PC-9 (cell line): ENCODE measurements at regions not wholly inside any gene's neighbourhood (a gene's known extent, or its start where the extent isn't known, plus 50 kb on each side); places are given as distances from the start of the nearest gene placed in this dataset.

Experiments used
- BruUV-seq: library from RNA; stranded (reverse); fragments of 400-500 nt; replicated peaks from 2 replicates; lab custom pipeline; 2021; lab: Mats Ljungman, UMichigan
- CTCF ChIA-PET: fragments of 300-600 bp; sonication (Branson Sonifier 250); formaldehyde crosslinking; loops from one replicate; lab custom pipeline; 2022; ENCODE audit warnings: antibody characterized with exemption; lab: Charles Lee
- POLR2A ChIA-PET: fragments of 300-600 bp; sonication (Branson Sonifier 250); formaldehyde crosslinking; loops from one replicate; lab custom pipeline; 2022; ENCODE audit warnings: antibody characterized with exemption; ENCODE audit not compliant: unreplicated experiment; lab: Charles Lee
- DNase-seq, 2 experiments: peaks; one replicate each; pipeline versions ENCODE4 v3.0.0 to v3.0.0-alpha.2; 2015 to 2022; ENCODE audit warnings: mixed read lengths in 1 of 2
- H2AFZ ChIP-seq: fragments of 200-600 bp; sonication (generic); 2 replicates; pipeline ENCODE4 v1.8.1; 2017; ENCODE audit warnings: antibody characterized with exemption
- H3F3A ChIP-seq: fragments of 200-600 bp; sonication (generic); 2 replicates; pipeline ENCODE4 v1.8.1; 2017; ENCODE audit warnings: antibody characterized with exemption, mild to moderate bottlenecking, low read depth; ENCODE audit not compliant: insufficient read depth
- H3K27ac ChIP-seq: fragments of 200-600 bp; sonication (generic); 2 replicates; pipeline ENCODE4 v1.6.1; 2016; ENCODE audit warnings: mixed run types
- H3K27me3 ChIP-seq: fragments of 200-600 bp; sonication (generic); 2 replicates; pipeline ENCODE4 v1.6.1; 2016; ENCODE audit warnings: low read depth, mixed run types; ENCODE audit not compliant: insufficient read depth
- H3K36me3 ChIP-seq: fragments of 200-600 bp; sonication (generic); 2 replicates; pipeline ENCODE4 v1.6.1; 2016; ENCODE audit warnings: low read depth, mixed run types
- H3K4me1 ChIP-seq: fragments of 200-600 bp; sonication (generic); replicated peaks from 2 replicates; pipeline ENCODE4 v1.6.1; 2016; ENCODE audit warnings: mixed run types; ENCODE audit not compliant: insufficient read depth
- H3K4me2 ChIP-seq: fragments of 200-600 bp; sonication (generic); 2 replicates; pipeline ENCODE4 v1.6.1; 2017; ENCODE audit warnings: mixed run types
- H3K4me3 ChIP-seq: fragments of 200-600 bp; sonication (generic); 2 replicates; pipeline ENCODE4 v1.6.1; 2016; ENCODE audit warnings: mixed run types
- H3K79me2 ChIP-seq: fragments of 200-600 bp; sonication (generic); 2 replicates; pipeline ENCODE4 v1.6.1; 2017; ENCODE audit warnings: low read depth, mixed run types
- H3K9me2 ChIP-seq: fragments of 200-600 bp; sonication (generic); 2 replicates; pipeline ENCODE4 v1.8.1; 2017; ENCODE audit warnings: mild to moderate bottlenecking; ENCODE audit not compliant: insufficient read depth
- H3K9me3 ChIP-seq: fragments of 200-600 bp; sonication (generic); 2 replicates; pipeline ENCODE4 v1.8.1; 2016; ENCODE audit warnings: low read depth; ENCODE audit not compliant: insufficient read depth
- H4K20me1 ChIP-seq: fragments of 200-600 bp; sonication (generic); 2 replicates; pipeline ENCODE4 v1.8.1; 2017; ENCODE audit not compliant: insufficient read depth
- EZH2 ChIP-seq: fragments of 200-600 bp; sonication (generic); IDR thresholded peaks from 2 replicates; pipeline ENCODE4 v1.8.0; 2017; ENCODE audit warnings: antibody characterized with exemption, low read depth
- intact Hi-C: fragments of 100-400 bp; cut with micrococcal nuclease; formaldehyde crosslinking; loops from one replicate; pipeline ENCODE4 v1.10.0; 2022; ENCODE audit not compliant: unreplicated experiment
- TF ChIP-seq, protein P1 (sequence below): fragments of 200-600 bp; sonication (generic); conservative IDR thresholded peaks from 2 replicates; pipeline ENCODE4 v1.6.1; 2017; ENCODE audit warnings: mixed run types, antibody characterized with exemption, mild to moderate bottlenecking, moderate library complexity

DNA sequence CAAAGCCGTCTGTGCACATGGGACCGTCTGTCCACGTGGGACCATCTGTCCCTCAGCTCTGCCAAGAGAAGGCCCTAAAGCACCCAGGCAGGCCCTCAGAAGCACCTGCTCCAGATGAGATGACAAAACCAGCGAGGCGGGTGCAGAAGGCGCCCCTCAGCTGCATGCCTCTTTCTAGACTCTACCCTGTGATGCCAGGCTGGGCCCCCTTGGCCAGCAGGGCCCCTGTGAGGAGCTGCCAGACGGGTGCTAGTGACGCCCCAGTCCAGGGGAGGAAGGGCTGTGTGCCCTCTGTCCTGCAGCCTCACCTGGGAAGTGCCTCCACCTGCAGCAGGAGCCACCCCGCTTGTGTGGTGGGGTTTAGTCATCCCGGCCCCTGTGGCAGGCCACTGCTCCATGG, 309.2 kb upstream of the SHH start:
- H2AFZ ChIP-seq, result no peak overlapping the region
- no peak overlapping the region for H3K27ac ChIP-seq
- peaks cover 12% of the 10 kb centered on the region for H3K4me1 ChIP-seq
- no peaks in the 10 kb centered on the region for H3F3A ChIP-seq
- ChIA-PET POLR2A (no interaction called here), CTCF (no interaction called here)
- no peak for TF ChIP-seq EZH2
- TF ChIP-seq, protein P1, sequence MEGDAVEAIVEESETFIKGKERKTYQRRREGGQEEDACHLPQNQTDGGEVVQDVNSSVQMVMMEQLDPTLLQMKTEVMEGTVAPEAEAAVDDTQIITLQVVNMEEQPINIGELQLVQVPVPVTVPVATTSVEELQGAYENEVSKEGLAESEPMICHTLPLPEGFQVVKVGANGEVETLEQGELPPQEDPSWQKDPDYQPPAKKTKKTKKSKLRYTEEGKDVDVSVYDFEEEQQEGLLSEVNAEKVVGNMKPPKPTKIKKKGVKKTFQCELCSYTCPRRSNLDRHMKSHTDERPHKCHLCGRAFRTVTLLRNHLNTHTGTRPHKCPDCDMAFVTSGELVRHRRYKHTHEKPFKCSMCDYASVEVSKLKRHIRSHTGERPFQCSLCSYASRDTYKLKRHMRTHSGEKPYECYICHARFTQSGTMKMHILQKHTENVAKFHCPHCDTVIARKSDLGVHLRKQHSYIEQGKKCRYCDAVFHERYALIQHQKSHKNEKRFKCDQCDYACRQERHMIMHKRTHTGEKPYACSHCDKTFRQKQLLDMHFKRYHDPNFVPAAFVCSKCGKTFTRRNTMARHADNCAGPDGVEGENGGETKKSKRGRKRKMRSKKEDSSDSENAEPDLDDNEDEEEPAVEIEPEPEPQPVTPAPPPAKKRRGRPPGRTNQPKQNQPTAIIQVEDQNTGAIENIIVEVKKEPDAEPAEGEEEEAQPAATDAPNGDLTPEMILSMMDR, result no peak
- H3K79me2 ChIP-seq, result no peaks in the 10 kb centered on the region
- DNase-seq, result no peak
- no peaks in the 10 kb centered on the region for H4K20me1 ChIP-seq
- intact Hi-C loops, result no loop called here
- H3K4me3 ChIP-seq, result no peak overlapping the region
- no peaks in the 10 kb centered on the region for H3K36me3 ChIP-seq
- BruUV-seq, result no TSS peak
- H3K4me2 ChIP-seq, result no peak overlapping the region
- H3K9me3 ChIP-seq, result no peaks in the 10 kb centered on the region
- H3K27me3 ChIP-seq, result peaks cover 74% of the 10 kb centered on the region
- H3K9me2 ChIP-seq, result no peaks in the 10 kb centered on the region

DNA sequence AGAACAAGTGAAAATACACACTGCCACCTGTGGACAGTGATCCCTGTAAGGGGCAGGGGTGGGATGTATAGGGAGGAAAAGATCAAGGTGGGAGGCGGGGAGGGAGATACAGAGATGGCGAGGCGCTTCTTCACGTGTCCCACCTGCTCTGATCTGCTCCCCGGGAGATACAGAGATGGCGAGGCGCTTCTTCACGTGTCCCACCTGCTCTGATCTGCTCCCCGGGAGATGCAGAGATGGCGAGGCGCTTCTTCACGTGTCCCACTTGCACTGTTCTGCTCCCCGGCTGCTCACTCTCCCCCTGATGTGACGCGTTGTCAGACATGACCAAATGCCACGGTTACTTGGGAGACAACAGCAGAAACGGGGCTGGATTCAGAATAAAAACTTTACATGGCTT, 308.3 kb upstream of the SHH start:
- intact Hi-C loops, result no loop called here
- H3K4me3 ChIP-seq, result no peak overlapping the region
- no TSS peak for BruUV-seq
- peaks cover 66% of the 10 kb centered on the region for H3K27me3 ChIP-seq
- no peaks in the 10 kb centered on the region for H3K9me3 ChIP-seq
- POLR2A ChIA-PET, result no interaction called here
- H3K27ac ChIP-seq, result no peak overlapping the region
- peaks cover 12% of the 10 kb centered on the region for H3K4me1 ChIP-seq
- CTCF ChIA-PET, result no interaction called here
- no peak for DNase-seq
- H3F3A ChIP-seq, result no peaks in the 10 kb centered on the region
- H3K9me2 ChIP-seq, result no peaks in the 10 kb centered on the region
- TF ChIP-seq, protein P1, result no peak
- TF ChIP-seq EZH2, result no peak
- no peak overlapping the region for H2AFZ ChIP-seq
- H4K20me1 ChIP-seq, result no peaks in the 10 kb centered on the region
- H3K36me3 ChIP-seq, result no peaks in the 10 kb centered on the region
- no peaks in the 10 kb centered on the region for H3K79me2 ChIP-seq
- H3K4me2 ChIP-seq, result no peak overlapping the region

GRCh38 chr7:156119771-156120170, 307.5 kb upstream of the SHH start:
- Histone ChIP-seq H3K9me3 (no peaks in the 10 kb centered on the region), H3K4me2 (no peak overlapping the region), H3F3A (no peaks in the 10 kb centered on the region), H4K20me1 (no peaks in the 10 kb centered on the region), H2AFZ (no peak overlapping the region), H3K4me1 (peaks cover 12% of the 10 kb centered on the region), H3K36me3 (no peaks in the 10 kb centered on the region), H3K27ac (no peak overlapping the region), H3K4me3 (no peak overlapping the region), H3K9me2 (no peaks in the 10 kb centered on the region), H3K27me3 (peaks cover 58% of the 10 kb centered on the region), H3K79me2 (no peaks in the 10 kb centered on the region)
- CTCF ChIA-PET, result no interaction called here
- POLR2A ChIA-PET, result no interaction called here
- no TSS peak for BruUV-seq
- intact Hi-C loops, result no loop called here
- TF ChIP-seq EZH2, result no peak
- TF ChIP-seq, protein P1, result no peak
- DNase-seq, result no peak
